CD4-positive, alpha-beta memory T cell (primary cell): ENCODE measurements at regions not wholly inside any gene's neighbourhood (a gene's known extent, or its start where the extent isn't known, plus 50 kb on each side); places are given as distances from the start of the nearest gene placed in this dataset.

ENCODE experiments used
- CTCF ChIA-PET: fragments of 350-600 bp; sonication (Branson Sonifier 250); formaldehyde crosslinking; loops from one replicate; lab custom pipeline; 2021; ENCODE audit warnings: inconsistent platforms; ENCODE audit not compliant: partially characterized antibody; lab: Charles Lee
- POLR2A ChIA-PET: fragments of 350-600 bp; sonication (Branson Sonifier 250); formaldehyde crosslinking; loops from one replicate; lab custom pipeline; 2021; ENCODE audit not compliant: partially characterized antibody; lab: Charles Lee
- DNase-seq, 5 donors: peaks; one replicate each; pipeline versions ENCODE4 v3.0.0 to v3.0.0-alpha.2; 2020 to 2022; ENCODE audit warnings: mixed read lengths in 1 of 5
- H3K27ac ChIP-seq: one replicate; pipeline ENCODE4 v1.7.0; 2013; ENCODE audit warnings: low read depth, low read length
- H3K27me3 ChIP-seq: 2 replicates; pipeline ENCODE4 v1.7.0; 2013; ENCODE audit warnings: mild to moderate bottlenecking, low read length, moderate library complexity; ENCODE audit not compliant: insufficient read depth
- H3K36me3 ChIP-seq: 2 replicates; pipeline ENCODE4 v1.7.0; 2013; ENCODE audit warnings: mild to moderate bottlenecking, low read length, moderate library complexity; ENCODE audit not compliant: insufficient read depth
- H3K4me1 ChIP-seq: 2 replicates; pipeline ENCODE4 v1.7.0; 2013; ENCODE audit warnings: mild to moderate bottlenecking, low read length, moderate library complexity; ENCODE audit not compliant: insufficient read depth
- H3K4me3 ChIP-seq, 2 donors: one replicate each; pipeline ENCODE4 v1.7.0; 2013; ENCODE audit warnings: low read length in 2 of 2, mild to moderate bottlenecking in 1 of 2
- H3K9me3 ChIP-seq, 2 donors: one replicate each; pipeline ENCODE4 v1.7.0; 2013; ENCODE audit warnings: low read length in 2 of 2, control low read depth in 1 of 2; ENCODE audit not compliant: control insufficient read depth in 1 of 2
- H3K27ac Mint-ChIP-seq, 7 donors: one replicate each; pipeline ENCODE4 v1.8.0; 2020 to 2021; ENCODE audit warnings: mixed read lengths in 7 of 7, mild to moderate bottlenecking in 6 of 7, inconsistent platforms in 3 of 7, moderate library complexity in 3 of 7
- H3K27me3 Mint-ChIP-seq, 2 donors: one replicate each; pipeline ENCODE4 v1.8.0; 2020 to 2021; ENCODE audit warnings: mixed read lengths in 2 of 2
- H3K36me3 Mint-ChIP-seq, 2 donors: one replicate each; pipeline ENCODE4 v1.8.0; 2020 to 2021; ENCODE audit warnings: mixed read lengths in 2 of 2, inconsistent platforms in 1 of 2, mild to moderate bottlenecking in 1 of 2
- H3K4me1 Mint-ChIP-seq, 4 donors: one replicate each; pipeline ENCODE4 v1.8.0; 2020 to 2021; ENCODE audit warnings: mixed read lengths in 4 of 4, mild to moderate bottlenecking in 1 of 4
- H3K4me3 Mint-ChIP-seq, 8 donors: one replicate each; pipeline ENCODE4 v1.8.0; 2020 to 2021; ENCODE audit warnings: mixed read lengths in 8 of 8, mild to moderate bottlenecking in 7 of 8, moderate library complexity in 6 of 8, inconsistent platforms in 3 of 8
- H3K9me3 Mint-ChIP-seq, 8 donors: one replicate each; pipeline ENCODE4 v1.8.0; 2020 to 2021; ENCODE audit warnings: mixed read lengths in 8 of 8, mild to moderate bottlenecking in 5 of 8, inconsistent platforms in 3 of 8, moderate library complexity in 1 of 8
- intact Hi-C: fragments of 100-400 bp; cut with micrococcal nuclease; formaldehyde crosslinking; loops from one replicate; pipeline ENCODE4 v1.15.1; 2023

- ChIA-PET POLR2A (no interaction called here), CTCF (no interaction called here)
- Histone ChIP-seq H3K4me3 (no peak overlapping the region), H3K27me3 (no peaks in the 10 kb centered on the region), H3K9me3 (no peaks in the 10 kb centered on the region), H3K36me3 (no peaks in the 10 kb centered on the region), H3K4me1 (no peaks in the 10 kb centered on the region), H3K27ac (no peak overlapping the region)
- no peak for DNase-seq
- intact Hi-C loops, result no loop called here
- no peak overlapping the region for H3K27ac Mint-ChIP-seq
- H3K36me3 Mint-ChIP-seq, result no peaks in the 10 kb centered on the region
- no peaks in the 10 kb centered on the region for H3K27me3 Mint-ChIP-seq
- H3K4me3 Mint-ChIP-seq, result no peak overlapping the region
- H3K9me3 Mint-ChIP-seq, result peaks cover 0 to 4% (median 0%) of the 10 kb centered on the region in 8 donors
- no peaks in the 10 kb centered on the region for H3K4me1 Mint-ChIP-seq
Observed at GRCh38 chr2:154924531-154924930, 226.0 kb downstream of the KCNJ3 start.

GRCh38 chr2:154914561-154914960 lies 216.1 kb downstream of the KCNJ3 start:
- H3K27me3 ChIP-seq, result no peaks in the 10 kb centered on the region
- ChIA-PET POLR2A (no interaction called here), CTCF (no interaction called here)
- H3K36me3 Mint-ChIP-seq, result no peaks in the 10 kb centered on the region
- H3K27ac ChIP-seq, result no peak overlapping the region
- no peaks in the 10 kb centered on the region for H3K9me3 ChIP-seq
- H3K27me3 Mint-ChIP-seq, result no peaks in the 10 kb centered on the region
- no peaks in the 10 kb centered on the region for H3K36me3 ChIP-seq
- H3K27ac Mint-ChIP-seq, result no peak overlapping the region
- H3K4me3 Mint-ChIP-seq, result no peak overlapping the region
- intact Hi-C loops, result no loop called here
- H3K9me3 Mint-ChIP-seq, result peaks cover 0 to 5% (median 4%) of the 10 kb centered on the region in 8 donors
- no peak overlapping the region for H3K4me3 ChIP-seq
- H3K4me1 ChIP-seq, result no peaks in the 10 kb centered on the region
- no peaks in the 10 kb centered on the region for H3K4me1 Mint-ChIP-seq
- no peak for DNase-seq

- Histone ChIP-seq H3K27ac (no peak overlapping the region), H3K4me1 (no peaks in the 10 kb centered on the region), H3K27me3 (no peaks in the 10 kb centered on the region), H3K4me3 (no peak overlapping the region), H3K9me3 (no peaks in the 10 kb centered on the region), H3K36me3 (no peaks in the 10 kb centered on the region)
- no peak for DNase-seq
- peaks cover 0 to 11% (median 5%) of the 10 kb centered on the region in 8 donors for H3K9me3 Mint-ChIP-seq
- H3K36me3 Mint-ChIP-seq, result no peaks in the 10 kb centered on the region
- H3K4me3 Mint-ChIP-seq, result no peak overlapping the region
- intact Hi-C loops, result no loop called here
- no peaks in the 10 kb centered on the region for H3K27me3 Mint-ChIP-seq
- H3K4me1 Mint-ChIP-seq, result no peaks in the 10 kb centered on the region
- H3K27ac Mint-ChIP-seq, result no peak overlapping the region
- ChIA-PET POLR2A (no interaction called here), CTCF (no interaction called here)
Observed at GRCh38 chr2:154912215-154912614, 213.7 kb downstream of the KCNJ3 start.

DNA sequence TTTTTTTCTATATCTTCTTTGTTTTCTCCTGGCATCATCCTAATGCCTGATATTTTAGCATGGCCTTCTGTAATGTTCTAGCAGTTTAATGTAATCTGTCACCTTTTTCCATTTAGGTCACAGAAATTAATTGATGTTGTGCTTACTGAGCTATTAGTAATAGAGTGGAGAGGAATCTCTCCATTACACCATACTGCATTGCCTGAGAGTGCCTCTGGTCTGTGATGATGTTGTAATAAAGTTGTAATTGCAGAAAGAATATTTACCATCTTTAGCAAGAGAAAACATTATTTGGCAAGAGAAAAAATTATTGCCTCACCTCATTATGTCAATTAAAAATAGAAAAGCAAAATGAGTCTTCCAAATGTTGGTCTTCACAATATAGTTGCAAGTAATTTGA lies 213.2 kb downstream of the KCNJ3 start:
- CTCF ChIA-PET, result no interaction called here
- no peak overlapping the region for H3K27ac Mint-ChIP-seq
- H3K4me1 Mint-ChIP-seq, result no peaks in the 10 kb centered on the region

DNA sequence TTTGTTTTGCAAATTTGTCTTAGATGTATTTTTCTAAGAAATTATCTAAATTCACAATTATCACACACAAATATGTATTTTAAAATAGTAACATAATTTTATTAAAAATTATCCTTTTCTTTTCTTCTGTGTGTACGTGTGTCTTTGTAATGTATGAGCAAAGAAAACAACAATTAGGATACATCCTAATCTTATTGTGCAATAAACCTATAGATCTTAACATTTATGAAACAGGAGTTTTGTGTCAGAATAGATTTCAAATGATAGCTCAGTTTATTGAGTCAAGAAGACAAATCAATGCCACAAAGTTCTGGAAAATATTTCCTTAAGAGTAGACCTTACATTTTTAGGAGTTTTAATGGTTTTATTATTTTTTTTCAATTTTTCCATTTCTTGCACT lies 212.2 kb downstream of the KCNJ3 start:
- Mint-ChIP-seq H3K4me1 (no peaks in the 10 kb centered on the region), H3K9me3 (peaks cover under 1 to 11% (median 5%) of the 10 kb centered on the region in 8 donors), H3K27me3 (no peaks in the 10 kb centered on the region), H3K4me3 (no peak overlapping the region), H3K27ac (no peak overlapping the region), H3K36me3 (no peaks in the 10 kb centered on the region)
- no peaks in the 10 kb centered on the region for H3K36me3 ChIP-seq
- no peaks in the 10 kb centered on the region for H3K4me1 ChIP-seq
- H3K27ac ChIP-seq, result no peak overlapping the region
- CTCF ChIA-PET, result no interaction called here
- intact Hi-C loops, result no loop called here
- H3K27me3 ChIP-seq, result no peaks in the 10 kb centered on the region
- H3K9me3 ChIP-seq, result no peaks in the 10 kb centered on the region
- no peak for DNase-seq
- H3K4me3 ChIP-seq, result no peak overlapping the region
- POLR2A ChIA-PET, result no interaction called here

More for the DNA sequence above, 213.2 kb downstream of the KCNJ3 start:
- Histone ChIP-seq H3K4me1 (no peaks in the 10 kb centered on the region), H3K27ac (no peak overlapping the region), H3K9me3 (no peaks in the 10 kb centered on the region), H3K4me3 (no peak overlapping the region), H3K36me3 (no peaks in the 10 kb centered on the region), H3K27me3 (no peaks in the 10 kb centered on the region)
- POLR2A ChIA-PET, result no interaction called here
- no peaks in the 10 kb centered on the region for H3K36me3 Mint-ChIP-seq
- H3K27me3 Mint-ChIP-seq, result no peaks in the 10 kb centered on the region
- peaks cover 0 to 11% (median 5%) of the 10 kb centered on the region in 8 donors for H3K9me3 Mint-ChIP-seq
- H3K4me3 Mint-ChIP-seq, result no peak overlapping the region
- no peak for DNase-seq
- intact Hi-C loops, result no loop called here

- H3K27ac Mint-ChIP-seq, result no peak overlapping the region
- no peak overlapping the region for H3K4me3 ChIP-seq
- H3K9me3 ChIP-seq, result no peaks in the 10 kb centered on the region
Observed at GRCh38 chr2:154908327-154908726, 209.8 kb downstream of the KCNJ3 start.

More at GRCh38 chr2:154908327-154908726, 209.8 kb downstream of the KCNJ3 start:
- POLR2A ChIA-PET, result no interaction called here
- Mint-ChIP-seq H3K4me3 (no peak overlapping the region), H3K27me3 (no peaks in the 10 kb centered on the region), H3K4me1 (no peaks in the 10 kb centered on the region), H3K36me3 (no peaks in the 10 kb centered on the region), H3K9me3 (peaks cover 4 to 22% (median 8%) of the 10 kb centered on the region in 8 donors)
- Histone ChIP-seq H3K27me3 (no peaks in the 10 kb centered on the region), H3K27ac (no peak overlapping the region), H3K4me1 (no peaks in the 10 kb centered on the region), H3K36me3 (no peaks in the 10 kb centered on the region)
- CTCF ChIA-PET, result no interaction called here
- intact Hi-C loops, result no loop called here
- DNase-seq, result no peak
